Sigmoid colon (tissue), 4 donors: ENCODE measurements at regions not wholly inside any gene's neighbourhood (a gene's known extent, or its start where the extent isn't known, plus 50 kb on each side); places are given as distances from the start of the nearest gene placed in this dataset.

ENCODE experiments used
- EP300 ChIP-seq, 4 donors: sonication (generic); formaldehyde crosslinking; IDR thresholded peaks; one replicate each; pipeline ENCODE4 v1.6.1; 2017; ENCODE audit warnings: antibody characterized with exemption in 4 of 4
- POLR2A ChIP-seq, 2 donors: fragments of 450-650 bp; IDR thresholded peaks; one replicate each; pipeline ENCODE4 v1.6.1; 2016; ENCODE audit warnings: antibody characterized with exemption in 2 of 2, mild to moderate bottlenecking in 2 of 2, moderate library complexity in 2 of 2
- POLR2AphosphoS5 ChIP-seq, 4 donors: sonication (generic); formaldehyde crosslinking; IDR thresholded peaks; one replicate each; pipeline ENCODE4 v1.6.1; 2017; ENCODE audit warnings: antibody characterized with exemption in 4 of 4
- TF ChIP-seq, protein P1 (sequence below), 4 experiments: fragments of 450-650 bp in 3 of 4; fragments of 200-600 bp in 1 of 4; IDR thresholded peaks; one replicate each; pipeline ENCODE4 v1.5.1; 2016 to 2019; ENCODE audit warnings: antibody characterized with exemption in 4 of 4, mild to moderate bottlenecking in 3 of 4, moderate library complexity in 2 of 4

DNA sequence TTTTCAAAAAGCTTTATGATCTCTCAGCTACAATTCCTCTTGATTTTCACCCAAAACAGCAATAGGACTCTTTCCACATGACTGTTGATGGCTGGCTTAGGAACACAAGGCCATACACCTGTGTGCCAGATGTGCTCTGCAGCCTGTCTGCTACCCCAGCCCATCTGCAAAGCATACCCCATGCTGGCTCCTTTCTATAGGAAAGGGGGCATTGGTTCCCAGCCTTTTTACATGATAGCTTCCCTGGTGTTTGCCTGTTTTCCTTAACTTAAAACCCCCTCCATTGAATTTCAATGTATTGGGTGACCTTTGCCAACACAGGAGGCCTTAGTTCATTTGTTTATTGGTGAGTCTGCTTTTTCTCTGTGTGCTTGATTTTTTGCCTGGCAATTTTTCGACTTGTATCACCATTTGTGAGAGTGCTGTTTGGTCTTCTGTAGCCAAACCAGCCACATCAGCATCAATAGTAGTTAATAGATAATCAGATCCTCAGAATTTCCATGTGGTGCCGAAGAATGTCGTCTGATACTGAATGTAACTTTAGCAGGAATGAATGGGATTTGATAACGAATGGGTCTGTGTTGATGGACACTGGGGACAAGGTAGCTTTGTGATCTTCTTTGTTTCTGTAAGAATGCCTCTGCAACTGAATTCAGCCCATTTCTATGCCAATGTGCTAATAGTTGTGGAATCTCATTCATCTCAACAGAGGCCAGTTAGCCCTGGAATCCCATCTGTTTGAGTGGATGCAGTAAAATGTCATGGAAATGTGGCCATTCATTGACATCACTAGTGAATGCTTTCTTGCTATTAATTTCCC lies 272.2 kb upstream of the RARB start:
- TF ChIP-seq POLR2AphosphoS5 (IDR thresholded peaks at IDR 0.05) = no peak
- no peak for TF ChIP-seq POLR2A (IDR thresholded peaks at IDR 0.05)
- TF ChIP-seq, protein P1, sequence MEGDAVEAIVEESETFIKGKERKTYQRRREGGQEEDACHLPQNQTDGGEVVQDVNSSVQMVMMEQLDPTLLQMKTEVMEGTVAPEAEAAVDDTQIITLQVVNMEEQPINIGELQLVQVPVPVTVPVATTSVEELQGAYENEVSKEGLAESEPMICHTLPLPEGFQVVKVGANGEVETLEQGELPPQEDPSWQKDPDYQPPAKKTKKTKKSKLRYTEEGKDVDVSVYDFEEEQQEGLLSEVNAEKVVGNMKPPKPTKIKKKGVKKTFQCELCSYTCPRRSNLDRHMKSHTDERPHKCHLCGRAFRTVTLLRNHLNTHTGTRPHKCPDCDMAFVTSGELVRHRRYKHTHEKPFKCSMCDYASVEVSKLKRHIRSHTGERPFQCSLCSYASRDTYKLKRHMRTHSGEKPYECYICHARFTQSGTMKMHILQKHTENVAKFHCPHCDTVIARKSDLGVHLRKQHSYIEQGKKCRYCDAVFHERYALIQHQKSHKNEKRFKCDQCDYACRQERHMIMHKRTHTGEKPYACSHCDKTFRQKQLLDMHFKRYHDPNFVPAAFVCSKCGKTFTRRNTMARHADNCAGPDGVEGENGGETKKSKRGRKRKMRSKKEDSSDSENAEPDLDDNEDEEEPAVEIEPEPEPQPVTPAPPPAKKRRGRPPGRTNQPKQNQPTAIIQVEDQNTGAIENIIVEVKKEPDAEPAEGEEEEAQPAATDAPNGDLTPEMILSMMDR (IDR thresholded peaks at IDR 0.05) = no peak
- no peak for TF ChIP-seq EP300 (IDR thresholded peaks at IDR 0.05)
